ENCODE measurements at regions not wholly inside any gene's neighbourhood (a gene's known extent, or its start where the extent isn't known, plus 50 kb on each side); places are given as distances from the start of the nearest gene placed in this dataset.
A peak's percentile ranks its signal among the peaks of the same experiment; 100 is the strongest.

DNA sequence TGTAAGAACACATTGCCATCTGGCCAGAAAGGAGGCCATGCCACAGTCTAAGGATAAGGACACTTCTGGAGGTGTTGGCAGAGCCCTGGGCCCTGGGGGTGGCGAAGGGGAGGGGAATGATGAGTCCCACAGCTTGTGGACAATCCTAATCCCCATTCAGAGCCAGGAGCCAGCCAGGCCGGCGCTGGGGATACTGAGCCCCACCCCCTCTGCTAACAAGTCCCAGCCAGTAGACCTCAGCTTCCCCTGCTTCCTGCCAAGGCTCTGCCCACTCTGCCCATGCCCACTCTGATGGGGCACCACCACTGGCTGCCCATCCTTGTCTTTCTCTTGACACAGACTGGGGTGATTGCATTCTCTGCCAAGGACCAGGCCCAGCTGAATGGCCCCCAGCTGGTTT, 71.9 kb downstream of the NAV1 start:
- DNase-seq (ENCODE audit: low read depth, low spot score): no peak

DNA sequence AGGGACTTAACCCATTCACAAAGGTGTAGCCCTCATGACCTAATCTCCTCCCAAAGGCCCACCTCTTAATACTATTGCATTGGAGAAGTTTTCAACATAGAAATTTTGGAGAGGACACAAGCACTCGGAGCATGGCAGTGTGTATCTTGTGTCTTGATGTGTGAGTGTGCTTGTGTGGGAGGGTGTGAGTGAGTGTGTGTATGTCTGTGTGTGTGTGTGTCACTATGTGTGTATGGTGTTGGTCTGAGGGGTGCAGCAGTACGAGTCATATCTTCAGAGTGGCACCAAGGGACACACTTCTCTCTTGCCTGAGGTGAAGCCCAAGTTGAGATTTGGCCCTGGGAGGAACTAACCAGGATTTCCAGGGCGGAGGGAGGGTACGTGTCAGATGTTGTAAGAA, 73.7 kb downstream of the NAV1 start:
- no peak for DNase-seq (ENCODE audit: low read depth, low spot score)

DNA sequence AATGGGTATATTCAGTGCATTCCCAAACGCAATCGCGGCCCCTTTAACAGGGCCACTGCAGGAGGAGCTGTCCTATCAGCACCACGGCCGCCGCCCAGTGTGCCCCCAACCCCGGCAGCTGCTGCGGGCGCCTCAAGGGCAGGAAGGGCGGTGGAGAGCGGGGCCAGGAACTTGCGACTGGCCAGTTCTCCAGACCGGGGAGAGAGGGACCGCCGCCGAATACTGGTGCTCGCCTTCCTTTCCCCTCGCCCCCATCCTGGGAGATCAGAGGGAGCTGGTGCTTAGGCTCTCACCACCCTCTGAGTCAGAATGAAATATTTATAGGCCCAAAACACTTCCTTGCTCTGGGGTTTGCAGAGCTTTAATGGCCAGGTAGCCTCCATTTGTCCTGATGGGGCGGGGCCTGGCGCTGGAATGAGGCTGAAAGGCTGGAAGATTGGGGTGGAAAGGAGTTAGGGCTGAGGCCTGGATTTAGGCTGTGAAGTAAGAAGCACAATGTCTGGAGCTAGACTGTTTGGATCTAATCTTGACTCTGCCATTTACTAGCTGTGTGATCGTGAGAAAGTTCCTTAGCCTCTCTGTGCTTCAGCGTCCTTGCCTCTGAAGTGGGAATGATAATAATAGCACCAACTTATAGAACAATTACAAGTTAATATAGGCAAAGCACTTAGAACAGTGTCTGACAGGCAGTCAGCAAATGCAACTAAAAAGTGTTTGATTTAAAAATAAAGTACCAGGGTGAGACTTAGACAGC, 75.5 kb downstream of the NAV1 start:
- no peak for DNase-seq (ENCODE audit: low read depth, low spot score)

DNA sequence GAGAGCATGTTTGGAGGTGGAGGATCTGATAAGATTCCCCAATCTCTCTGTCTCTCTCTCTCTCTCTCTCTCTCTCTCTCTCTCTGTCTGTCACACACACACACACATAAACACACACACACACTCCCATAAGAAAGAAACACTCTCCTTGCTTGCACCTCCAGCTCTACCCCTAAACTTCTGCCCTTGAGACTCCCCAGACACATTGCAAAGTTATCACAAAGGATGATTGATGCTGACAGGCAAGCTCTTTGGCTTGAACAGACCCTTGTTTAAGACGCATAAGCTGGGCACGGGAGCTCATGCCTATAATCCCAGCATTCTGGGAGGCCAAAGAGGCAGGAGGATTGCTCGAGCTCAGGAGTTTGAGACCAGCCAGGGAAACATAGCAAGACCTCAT, 78.2 kb downstream of the NAV1 start:
- no peak for DNase-seq (ENCODE audit: low read depth, low spot score)

GRCh38 chr1:201618389-201618788, 79.5 kb downstream of the NAV1 start:
- DNase-seq (ENCODE audit: low read depth, low spot score): no peak

DNA sequence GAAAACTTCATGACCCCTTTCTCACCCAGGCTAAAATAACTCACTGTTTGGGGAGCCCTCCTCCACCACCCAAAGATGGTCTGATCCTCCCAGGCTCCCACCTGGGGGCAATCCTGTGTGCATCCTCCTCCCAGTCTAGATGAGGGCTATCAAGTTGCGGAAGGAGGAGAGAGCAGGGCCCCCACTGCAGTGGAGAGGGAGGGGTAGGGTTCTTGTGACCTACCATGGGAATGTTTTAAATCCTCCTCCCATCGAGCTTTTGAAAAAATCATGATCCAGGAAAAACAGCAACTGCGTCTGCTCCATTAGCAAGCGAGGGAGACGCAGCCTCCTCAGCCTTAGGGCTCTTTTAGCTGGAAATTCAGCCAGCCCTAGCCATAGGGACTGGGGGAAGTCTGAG, 80.0 kb downstream of the NAV1 start:
- no peak for DNase-seq (ENCODE audit: low read depth, low spot score)

DNA sequence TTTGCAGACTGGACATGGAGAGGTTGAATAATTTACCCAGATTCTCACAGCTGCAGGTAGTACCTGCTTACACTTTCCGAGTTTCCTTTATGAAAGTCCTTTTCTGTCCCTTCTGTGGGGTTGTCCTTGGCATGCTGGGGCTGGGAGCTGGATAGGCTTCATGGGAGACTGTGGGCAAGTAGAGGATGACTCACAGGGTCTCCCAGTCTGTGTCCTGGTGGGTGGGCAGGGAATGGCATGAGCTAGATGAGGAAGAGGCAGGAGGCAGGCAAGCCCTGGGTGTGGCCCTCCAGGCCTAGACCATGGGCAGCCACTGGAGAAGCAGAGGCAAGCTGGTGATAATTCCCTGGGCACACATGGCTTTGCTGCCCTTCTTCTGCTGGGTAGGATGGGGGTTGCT, 80.6 kb downstream of the NAV1 start:
- no peak for DNase-seq (ENCODE audit: low read depth, low spot score)

- no peak for DNase-seq (ENCODE audit: low read depth, low spot score)
Observed at GRCh38 chr1:201622353-201622752, 83.4 kb downstream of the NAV1 start.

- DNase-seq (ENCODE audit: low read depth, low spot score): no peak
Observed at GRCh38 chr1:201622824-201623223, 83.9 kb downstream of the NAV1 start.

DNA sequence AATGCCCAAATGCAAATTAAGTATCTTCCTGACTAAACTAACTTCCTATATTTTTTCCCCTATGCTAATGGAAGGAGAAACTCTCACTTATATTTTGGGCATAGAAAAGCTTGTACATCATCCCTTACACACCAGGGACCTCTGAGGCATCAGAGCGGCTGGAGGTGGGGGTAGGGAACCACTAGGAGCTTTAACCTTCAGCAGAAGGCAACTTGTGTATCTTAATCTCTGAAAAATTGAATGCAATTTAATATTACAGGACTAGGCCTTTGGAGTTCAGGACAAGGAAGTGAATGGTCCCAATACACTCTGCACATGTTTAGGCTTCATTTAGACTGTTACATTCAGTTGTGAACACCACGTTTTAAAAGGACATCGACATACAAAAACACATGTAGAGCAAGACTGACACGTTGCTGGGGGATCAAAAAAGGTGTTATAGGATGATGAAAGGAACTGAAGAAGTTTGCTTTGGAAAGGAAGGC, 85.9 kb downstream of the NAV1 start:
- no peak for DNase-seq (ENCODE audit: low read depth, low spot score)

GRCh38 chr1:201625226-201625761, 86.4 kb downstream of the NAV1 start:
- no peak for DNase-seq (ENCODE audit: low read depth, low spot score)

DNA sequence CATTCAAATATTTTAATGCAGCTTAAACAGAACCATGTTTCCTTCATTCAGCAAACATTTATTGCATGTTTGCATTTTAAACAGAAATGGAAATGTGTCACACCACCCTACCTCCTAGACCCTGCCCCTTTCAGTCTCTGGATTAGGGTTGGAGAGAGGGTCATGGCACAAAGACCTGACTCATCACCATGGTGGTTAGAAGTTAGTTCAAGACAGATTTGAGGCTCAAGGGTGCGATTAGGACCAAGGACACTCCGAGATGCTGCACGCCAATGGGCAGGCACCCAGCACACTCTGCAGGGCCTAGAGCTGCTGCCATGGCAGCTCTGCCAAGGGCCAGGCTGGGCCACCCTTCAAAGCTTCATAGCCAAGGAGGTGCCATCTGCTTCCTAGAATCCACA, 86.9 kb downstream of the NAV1 start:
- DNase-seq (ENCODE audit: low read depth, low spot score): no peak

GRCh38 chr1:201626629-201627275, 87.8 kb downstream of the NAV1 start:
- no peak for DNase-seq (ENCODE audit: low read depth, low spot score)

- DNase-seq (ENCODE audit: low read depth, low spot score): no peak
Observed at GRCh38 chr1:201628490-201628889, 89.6 kb downstream of the NAV1 start.

DNA sequence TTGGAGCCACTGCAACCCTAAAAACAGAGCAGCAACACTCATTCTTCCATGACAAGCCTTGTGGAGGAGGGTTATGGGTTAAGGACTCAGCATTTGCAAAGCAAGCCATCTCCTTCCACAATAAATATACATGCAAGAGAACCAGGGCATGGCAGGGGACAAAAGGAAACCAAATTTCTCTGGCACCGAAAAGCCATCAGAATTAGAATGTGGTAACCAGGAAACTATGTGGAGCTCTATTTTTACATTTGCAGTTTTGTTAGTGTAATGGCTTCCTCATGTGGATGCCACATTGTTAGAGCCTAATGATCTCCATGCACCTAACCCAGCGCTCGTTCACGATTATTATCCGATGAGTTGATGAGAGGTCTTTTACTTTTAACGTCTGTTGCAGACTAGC, 91.7 kb downstream of the NAV1 start:
- DNase-seq (ENCODE audit: low read depth, low spot score): no peak

DNA sequence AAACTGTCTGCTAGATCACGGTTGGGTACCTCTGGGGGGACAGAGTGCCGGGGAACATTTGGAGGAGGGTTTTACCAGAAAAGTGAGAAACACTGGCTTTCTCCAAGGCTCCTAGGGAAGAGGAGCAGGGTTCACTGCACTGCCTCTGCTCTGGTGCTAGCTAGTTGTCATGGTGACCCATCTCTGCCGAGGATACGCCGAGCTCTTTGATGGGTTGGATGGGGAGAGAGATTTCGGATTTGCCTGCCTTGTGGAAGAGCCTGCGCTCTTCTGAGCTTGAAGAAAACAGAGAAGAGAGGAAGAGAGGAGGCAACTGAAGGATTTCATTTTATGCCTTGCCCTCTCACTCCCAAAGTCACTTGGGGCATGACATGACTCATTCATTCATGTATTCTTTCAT, 92.1 kb downstream of the NAV1 start:
- DNase-seq (ENCODE audit: low read depth, low spot score): no peak

GRCh38 chr1:201632364-201632952, 93.5 kb downstream of the NAV1 start:
- DNase-seq (ENCODE audit: low read depth, low spot score): no peak

DNA sequence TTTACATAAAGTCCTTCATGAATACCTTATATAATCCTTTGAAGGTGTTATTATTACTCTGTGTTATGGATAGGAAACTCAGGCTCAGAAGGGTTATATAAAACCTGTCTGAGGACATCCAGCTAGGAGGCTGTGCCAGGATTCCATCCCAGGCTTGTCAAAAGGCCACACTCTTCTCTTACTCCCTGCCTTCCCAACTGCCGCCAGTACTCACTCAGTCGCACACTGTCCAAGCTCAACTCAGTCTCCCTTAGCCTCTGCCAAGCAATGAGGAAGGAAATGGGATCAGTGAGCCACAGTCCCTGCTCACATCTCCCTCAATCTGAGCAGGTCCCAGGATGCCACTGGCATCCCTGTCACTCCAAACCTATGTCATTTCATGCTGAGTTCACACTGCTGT, 94.4 kb downstream of the NAV1 start:
- no peak for DNase-seq (ENCODE audit: low read depth, low spot score)

DNA sequence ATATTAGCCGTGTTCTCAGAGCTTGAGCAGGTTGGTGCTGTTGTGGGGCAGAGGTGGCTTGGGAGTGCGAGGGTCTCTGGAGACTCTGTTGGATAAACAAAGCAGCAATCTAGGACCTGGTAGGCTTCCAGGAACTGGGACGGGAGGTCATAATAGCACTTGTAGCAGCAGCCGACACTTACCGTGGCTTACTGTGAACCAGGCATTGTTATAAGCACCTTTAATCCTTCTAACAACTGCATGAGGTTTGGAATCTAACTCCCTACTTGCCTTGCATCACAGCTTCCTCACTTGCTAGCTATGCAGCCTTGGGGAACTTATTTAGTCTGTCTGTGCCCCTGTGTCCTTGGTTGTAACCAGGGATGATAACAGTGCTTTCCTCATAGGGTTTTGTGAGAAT, 94.9 kb downstream of the NAV1 start:
- DNase-seq (ENCODE audit: low read depth, low spot score): no peak

DNA sequence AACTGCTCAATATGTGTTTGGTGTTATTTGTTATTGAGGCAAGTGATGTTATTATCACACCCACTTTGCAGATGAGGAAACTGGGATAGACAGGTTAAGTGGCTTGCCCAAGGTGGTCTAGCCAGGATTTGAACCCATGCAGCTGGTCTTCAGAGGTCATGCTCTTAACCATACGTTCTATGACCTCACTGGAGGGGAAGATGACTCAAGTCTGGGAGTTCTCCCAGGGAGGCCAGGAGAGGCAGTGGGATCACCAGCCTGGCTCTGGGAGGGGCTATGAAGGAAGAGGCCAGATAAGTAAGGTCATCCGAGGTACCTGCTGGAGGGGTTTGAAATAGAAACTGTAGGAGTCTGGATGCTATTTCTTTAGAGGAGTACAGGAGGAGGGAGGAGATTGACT, 95.3 kb downstream of the NAV1 start:
- no peak for DNase-seq (ENCODE audit: low read depth, low spot score)

- DNase-seq (ENCODE audit: low read depth, low spot score): no peak
Observed at GRCh38 chr1:201636097-201636496, 97.2 kb downstream of the NAV1 start.

DNA sequence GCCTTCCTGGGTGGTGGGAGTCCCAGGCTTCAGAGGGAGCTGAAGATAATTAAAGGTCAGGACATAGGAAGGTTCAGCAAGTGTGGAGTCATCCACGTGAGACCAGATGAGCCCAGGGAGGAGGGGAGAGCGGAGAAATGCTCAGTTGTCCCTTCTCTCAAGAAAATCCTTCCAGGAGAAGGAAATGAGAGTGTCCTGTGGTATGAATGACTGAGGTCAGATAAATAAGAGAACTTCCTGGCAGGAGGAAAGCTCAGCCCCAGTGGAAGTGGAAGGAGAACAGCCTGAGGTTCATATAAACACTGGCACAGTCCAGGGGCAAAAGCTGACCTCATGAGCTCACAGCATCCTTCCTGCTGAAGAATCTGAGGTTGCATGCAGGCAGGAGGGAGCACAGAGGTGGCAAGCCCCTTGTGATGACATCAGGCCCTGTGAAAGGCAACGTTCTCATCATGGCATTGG, 97.6 kb downstream of the NAV1 start:
- peak; percentile 84 for DNase-seq (ENCODE audit: low read depth, low spot score)
